GM19043 (cell line): ENCODE measurements at regions not wholly inside any gene's neighbourhood (a gene's known extent, or its start where the extent isn't known, plus 50 kb on each side); places are given as distances from the start of the nearest gene placed in this dataset.

Experiments
- ATAC-seq: cut with Tn5 transposase; IDR thresholded peaks from one replicate; pipeline ENCODE4 v1.9.1; 2021; ENCODE audit warnings: low read depth; ENCODE audit not compliant: unreplicated experiment

DNA sequence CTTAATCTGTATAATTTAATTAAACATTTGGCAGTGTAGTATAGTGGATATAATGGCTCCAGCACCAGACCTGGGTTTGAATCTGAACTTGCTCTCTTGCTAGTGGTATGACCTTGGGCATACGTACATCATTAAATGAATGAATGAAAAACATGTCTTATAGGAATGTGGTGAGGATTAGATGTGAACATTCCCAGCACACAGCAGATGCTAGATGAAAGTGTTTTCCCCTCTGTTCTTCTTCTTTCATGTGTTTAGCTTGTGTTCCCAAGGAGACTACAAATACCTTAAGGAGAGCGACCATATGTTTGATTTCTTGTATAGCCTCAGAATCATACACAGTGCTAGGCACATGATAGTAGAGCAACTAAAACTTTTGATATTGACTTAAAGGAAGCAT, 56.5 kb downstream of the CT47B1 start:
- no peak for ATAC-seq

DNA sequence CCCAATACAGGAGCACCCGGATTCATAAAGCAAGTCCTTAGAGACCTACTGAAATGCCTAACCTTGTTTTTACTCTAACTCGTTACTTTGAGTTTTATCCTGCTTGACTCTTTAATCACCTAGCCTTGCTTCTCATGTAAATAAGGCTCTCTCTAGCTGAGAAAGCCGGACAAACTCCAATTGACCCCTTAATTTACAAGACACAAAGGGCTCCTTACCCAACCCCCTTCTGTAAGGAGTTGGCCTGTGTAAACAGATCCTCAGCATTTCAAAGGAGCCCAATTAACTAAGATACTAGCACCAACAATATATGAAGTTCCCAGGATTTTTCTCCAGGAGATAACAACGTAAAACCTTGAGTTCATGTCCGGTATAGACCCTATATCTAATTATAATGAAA, 61.7 kb downstream of the CT47B1 start:
- no peak for ATAC-seq

GRCh38 chrX:120801426-120801825, 74.2 kb downstream of the CT47B1 start:
- ATAC-seq = no peak

- no peak for ATAC-seq
Observed at GRCh38 chrX:120797188-120797851, 78.3 kb downstream of the CT47B1 start.

GRCh38 chrX:120795301-120795700, 80.4 kb downstream of the CT47B1 start:
- ATAC-seq = no peak

- no peak for ATAC-seq
Observed at GRCh38 chrX:120794525-120794975, 81.1 kb downstream of the CT47B1 start.

- ATAC-seq = no peak
Observed at GRCh38 chrX:120793098-120793497, 82.6 kb downstream of the CT47B1 start.

- no peak for ATAC-seq
Observed at GRCh38 chrX:120791013-120791643, 84.5 kb downstream of the CT47B1 start.

GRCh38 chrX:120790552-120790951, 85.1 kb downstream of the CT47B1 start:
- no peak for ATAC-seq

- ATAC-seq = peak; percentile 71
Observed at GRCh38 chrX:120790118-120790517, 85.5 kb downstream of the CT47B1 start.

DNA sequence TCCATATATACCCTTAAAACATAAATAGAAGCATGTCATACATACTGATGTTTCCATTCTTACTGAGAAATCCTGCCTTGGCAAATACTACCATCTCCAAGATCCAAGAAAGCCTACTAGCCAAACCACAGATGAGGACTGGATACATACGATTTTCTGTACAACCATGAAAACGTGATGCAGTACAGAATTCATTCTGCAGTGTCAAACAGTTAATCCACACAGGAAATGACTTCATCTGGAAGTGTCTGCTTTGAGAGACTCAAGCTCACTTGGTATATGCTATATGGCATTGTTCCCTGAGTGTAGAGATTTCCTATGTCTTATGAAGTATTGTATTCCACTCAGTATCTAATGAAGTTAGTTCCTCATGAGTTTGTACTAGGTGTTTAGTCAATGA, 94.3 kb downstream of the CT47B1 start:
- no peak for ATAC-seq

DNA sequence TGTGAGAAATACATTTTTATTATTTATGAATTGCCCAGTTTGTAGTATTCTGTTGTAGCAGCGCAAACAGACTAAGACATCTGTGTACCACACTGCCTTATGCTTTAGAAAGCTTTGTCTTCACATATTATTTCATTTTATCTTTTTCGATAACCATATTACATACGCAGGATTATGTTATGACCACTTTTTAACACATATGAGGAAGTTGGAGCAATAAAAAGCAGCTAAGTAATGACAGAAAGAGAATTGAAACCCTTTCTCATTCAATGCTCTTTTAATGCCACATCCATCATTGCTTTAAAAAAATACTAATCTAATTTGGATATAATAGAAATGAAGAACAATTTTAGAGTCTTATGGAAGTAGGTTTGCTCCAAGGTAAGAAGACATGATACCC, 99.7 kb downstream of the CT47B1 start:
- ATAC-seq = no peak

DNA sequence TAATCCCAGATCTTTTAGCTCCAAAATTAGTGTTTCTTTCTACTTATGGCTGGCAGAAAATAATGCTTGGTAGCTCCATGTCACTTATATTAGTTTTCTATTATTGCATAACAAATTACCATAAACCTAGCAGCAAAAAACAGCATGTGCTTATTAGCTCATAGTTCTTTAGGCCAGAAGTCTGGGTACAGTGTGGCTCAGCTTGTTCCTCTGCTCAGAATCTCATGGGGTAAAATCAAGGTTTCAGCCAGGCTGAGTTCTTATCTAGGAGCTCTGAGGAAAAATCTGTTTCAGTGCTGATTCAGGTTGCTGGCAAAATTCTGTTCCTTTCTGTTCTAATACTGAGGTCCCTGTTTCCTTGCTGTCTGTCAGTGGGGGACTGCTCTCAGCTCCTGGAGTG, 101.1 kb downstream of the CT47B1 start:
- no peak for ATAC-seq

DNA sequence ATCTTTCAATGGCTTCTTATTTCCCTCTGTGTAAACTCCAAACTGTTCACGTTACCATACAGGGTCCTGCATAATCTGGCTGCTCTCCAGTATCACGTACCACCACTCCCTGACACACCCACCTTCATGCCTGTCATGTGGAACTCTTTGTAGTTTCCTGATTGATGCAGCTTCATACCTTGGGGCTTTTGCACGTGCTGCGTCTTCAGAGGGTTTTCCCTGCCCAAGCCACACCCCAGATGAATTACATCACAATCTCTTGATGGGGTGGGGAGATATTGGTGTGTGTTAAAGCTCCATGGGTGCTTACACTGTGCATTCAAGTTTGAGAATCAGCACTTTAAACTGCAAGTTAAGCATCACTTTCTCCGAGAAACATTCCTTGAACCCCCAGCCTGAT, 101.9 kb downstream of the CT47B1 start:
- no peak for ATAC-seq

DNA sequence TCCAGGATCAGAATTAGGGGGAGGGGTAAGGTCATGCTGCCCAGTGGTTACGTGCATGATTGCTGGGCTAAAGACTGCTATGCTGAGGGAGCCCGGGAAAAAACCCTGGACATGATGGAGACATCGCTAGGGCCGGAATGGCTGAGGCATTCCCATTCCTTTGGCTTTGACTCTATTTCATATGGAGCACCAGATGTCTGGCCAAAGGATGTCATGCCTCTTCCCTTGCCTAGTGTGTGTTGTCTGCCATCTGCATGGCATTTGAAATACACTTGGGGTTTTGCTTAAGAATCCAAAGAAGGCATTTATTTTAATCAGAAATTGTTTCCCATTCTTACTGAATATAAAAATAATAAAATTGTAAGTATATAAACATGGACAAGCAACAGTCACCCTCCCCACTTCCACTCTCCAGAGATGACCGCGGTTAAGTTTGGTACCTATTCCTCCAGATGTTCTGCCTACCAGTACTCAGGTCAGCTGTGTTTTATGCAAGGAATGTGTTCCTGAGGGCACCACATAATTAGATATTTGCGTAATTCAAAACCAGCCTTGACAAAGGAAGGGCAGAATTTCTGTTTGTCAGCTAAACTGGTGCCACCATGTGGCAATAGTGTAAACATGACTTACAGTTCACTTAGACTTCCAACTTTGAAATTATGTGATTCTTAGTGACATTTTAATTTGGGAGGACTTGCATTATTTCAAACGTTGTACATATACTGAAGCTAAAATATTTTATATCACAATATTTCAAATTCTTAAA, 105.9 kb downstream of the CT47B1 start:
- ATAC-seq = no peak

- ATAC-seq = no peak
Observed at GRCh38 chrX:120768681-120769080, 107.0 kb downstream of the CT47B1 start.

GRCh38 chrX:120768254-120768653, 107.4 kb downstream of the CT47B1 start:
- no peak for ATAC-seq

DNA sequence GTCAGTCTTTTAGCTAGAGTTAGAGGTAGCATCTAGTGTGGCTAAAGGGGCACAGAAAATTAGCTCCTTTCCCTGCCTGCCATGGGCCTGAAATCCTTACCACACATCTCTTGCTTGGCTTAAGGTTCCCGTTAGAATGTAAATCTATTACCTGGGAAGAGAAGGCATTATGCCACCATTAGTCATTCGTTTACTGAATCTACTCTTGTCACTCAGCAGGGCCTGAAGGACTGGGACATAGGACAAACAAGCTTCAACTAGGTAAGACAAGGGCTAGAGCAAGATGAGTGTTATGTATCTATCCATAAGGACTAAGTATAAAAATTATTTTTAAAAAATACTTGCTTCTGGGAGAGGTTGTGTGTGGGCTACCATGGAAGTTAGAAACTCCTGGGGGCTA, 112.4 kb downstream of the CT47B1 start:
- ATAC-seq = no peak

DNA sequence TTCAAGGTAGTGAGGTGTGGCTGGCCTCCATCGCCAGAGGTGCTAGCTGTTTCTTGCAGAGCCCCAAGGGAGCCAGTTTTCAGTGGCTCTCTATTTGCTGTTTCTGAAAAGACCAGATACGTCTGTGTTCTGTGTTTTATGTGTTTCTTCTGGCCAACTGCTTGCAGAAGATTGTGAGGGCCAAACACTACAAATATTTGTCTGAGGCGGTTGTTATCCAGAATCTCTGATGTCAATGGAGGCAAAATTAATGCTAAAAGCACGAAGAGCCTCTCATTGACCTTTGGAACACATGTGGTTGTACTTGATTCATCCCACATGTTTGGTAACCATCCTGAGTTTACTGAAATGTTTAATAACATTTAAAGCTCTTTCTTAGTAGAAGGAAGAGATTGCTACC, 113.9 kb downstream of the CT47B1 start:
- ATAC-seq = no peak

DNA sequence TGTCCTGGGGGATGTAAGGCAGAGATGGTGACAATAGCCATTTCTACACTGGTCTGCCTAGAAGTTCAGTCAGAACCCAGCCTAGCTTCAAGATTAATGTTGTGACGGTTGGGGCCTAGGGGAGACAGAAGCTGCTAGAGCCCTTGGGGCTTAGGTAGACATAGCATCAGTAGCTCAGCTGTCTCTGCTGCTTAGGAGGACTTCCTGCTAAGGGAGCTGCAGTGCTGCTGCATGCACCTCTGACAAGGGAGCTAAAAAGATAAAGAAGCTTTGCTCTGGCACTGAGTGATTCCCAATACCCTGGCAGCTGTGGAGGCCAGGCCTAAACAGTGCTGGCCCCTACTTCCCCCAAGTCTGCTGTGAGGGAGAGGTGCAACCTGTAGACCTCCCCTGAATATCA, 116.0 kb downstream of the CT47B1 start:
- ATAC-seq = no peak

DNA sequence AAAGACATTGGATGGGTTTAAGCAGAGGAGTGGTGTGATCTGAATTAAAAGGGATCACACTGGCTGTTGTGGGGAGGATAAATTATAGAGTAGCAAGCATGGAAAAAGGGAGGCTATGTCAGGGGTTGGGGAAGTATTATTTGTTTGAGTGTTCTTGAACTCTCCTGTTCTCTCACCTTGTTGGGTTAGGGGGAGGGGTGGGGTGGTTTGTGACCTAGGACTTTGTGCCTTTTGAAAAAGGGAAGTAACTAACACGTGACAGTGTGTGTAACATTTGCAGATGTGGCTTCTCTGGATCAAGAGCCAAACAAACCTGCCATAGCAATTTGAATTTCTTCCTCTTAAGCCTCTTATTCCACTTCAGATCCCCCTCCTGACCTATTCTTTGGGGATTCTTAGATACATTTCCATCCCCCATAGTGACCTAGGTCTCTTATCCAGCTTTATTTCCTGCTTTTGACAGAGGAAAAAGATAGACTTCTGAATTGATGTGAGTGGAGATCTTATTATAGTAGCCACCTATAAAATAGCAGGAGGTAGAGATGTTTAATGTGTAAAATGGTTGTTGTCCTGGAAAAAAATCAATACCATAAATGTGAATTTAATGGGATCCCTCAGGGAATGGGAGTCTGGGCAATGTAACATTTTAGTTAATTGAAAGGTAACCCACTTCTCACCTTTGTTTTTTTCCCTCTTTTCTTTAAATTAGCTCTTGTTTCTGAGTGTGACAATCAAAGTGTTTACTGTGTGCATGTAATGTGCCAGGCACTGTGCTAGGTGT, 120.4 kb downstream of the CT47B1 start:
- ATAC-seq = peak; percentile 61
